ENCODE measurements at regions not wholly inside any gene's neighbourhood (a gene's known extent, or its start where the extent isn't known, plus 50 kb on each side); places are given as distances from the start of the nearest gene placed in this dataset.
A peak's percentile ranks its signal among the peaks of the same experiment; 100 is the strongest.

GRCh38 chr5:60185231-60186099 is 291.9 kb upstream of the PDE4D start:
- DNase-seq (ENCODE audit: low spot score): no peak

- DNase-seq (ENCODE audit: low spot score): no peak
Measured at GRCh38 chr5:60184606-60185005, 291.1 kb upstream of the PDE4D start.

DNA sequence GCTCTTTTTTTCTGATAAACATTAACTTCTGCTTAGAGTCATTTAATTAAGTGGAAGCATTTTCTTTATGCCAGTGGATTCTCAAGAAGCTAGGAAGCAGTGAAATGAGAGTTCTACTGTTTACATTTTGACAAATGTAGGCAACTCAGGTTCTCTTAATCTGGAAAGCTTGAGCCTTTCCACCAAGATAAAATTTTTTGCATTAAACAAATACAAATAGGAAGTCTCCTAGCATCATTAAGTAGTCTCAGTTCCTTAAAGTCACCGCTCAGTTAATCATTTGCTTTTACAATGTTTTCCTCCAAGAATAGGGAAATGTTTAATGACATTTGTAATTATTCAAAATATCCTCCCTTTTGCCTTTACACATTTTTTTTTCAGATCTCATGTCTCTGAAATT is 290.4 kb upstream of the PDE4D start:
- no peak for DNase-seq (ENCODE audit: low spot score)

DNA sequence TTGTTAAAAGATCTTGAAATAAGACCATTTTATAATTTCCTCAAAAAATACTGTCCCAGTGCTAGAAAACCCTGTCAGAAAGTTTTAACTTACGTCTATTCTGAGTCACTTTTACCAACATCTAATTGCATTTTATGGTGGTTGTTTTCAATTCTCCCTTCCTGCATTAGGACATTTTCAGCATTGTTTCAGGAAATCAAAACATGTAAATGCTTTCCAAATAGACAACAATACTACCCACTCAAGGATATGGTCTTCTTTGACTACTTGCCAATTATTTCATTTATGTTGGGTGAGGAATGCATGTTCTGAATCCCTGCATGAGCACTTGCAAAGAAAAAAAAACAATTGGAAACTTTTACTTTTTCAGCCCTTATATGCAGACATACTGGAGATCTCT is 284.6 kb upstream of the PDE4D start:
- DNase-seq (ENCODE audit: low spot score): no peak

GRCh38 chr5:60177596-60177995 is 284.1 kb upstream of the PDE4D start:
- no peak for DNase-seq (ENCODE audit: low spot score)

DNA sequence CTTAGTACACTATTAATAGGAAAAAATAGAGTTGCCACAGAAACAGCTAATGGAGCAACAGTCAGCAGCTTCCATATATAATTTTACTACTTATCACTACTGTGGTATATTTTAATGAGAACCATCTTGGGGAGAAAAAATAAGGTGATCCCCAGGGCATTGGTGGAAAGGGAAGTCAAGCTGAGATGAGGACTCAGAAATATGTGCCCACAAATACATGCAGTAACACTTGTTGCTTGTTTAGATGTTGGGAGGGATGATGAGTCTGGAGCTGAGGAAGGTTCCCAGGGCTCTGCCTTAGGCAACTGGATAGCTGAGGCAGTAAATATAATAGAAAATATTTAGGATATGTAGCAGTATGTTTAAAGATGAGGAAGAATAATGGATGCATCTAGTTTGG is 280.1 kb upstream of the PDE4D start:
- no peak for DNase-seq (ENCODE audit: low spot score)

- no peak for DNase-seq (ENCODE audit: low spot score)
Measured at GRCh38 chr5:60163762-60164161, 270.2 kb upstream of the PDE4D start.

DNA sequence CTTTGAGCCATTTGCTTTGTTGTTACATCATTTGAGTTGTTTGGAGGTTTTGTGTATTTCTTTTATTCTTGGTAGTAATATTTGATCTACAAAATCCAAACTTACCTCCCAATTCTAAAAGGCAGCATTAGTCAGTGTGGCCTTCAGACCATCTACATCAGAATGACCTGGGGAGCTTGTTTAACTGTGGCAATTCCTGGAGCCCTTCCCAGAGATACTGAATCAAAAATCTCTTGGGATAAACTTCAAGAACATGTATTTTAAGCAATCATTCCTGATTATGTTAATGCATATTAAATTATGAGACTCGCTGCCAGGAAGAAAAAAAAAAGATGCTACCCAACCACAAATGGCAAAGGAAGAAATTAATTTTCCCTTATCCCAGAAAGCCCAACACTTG is 268.9 kb upstream of the PDE4D start:
- DNase-seq (ENCODE audit: low spot score): no peak

GRCh38 chr5:60161340-60161934 is 267.9 kb upstream of the PDE4D start:
- DNase-seq (ENCODE audit: low spot score): peak; percentile 16

- DNase-seq (ENCODE audit: low spot score): no peak
Measured at GRCh38 chr5:60149081-60149480, 255.6 kb upstream of the PDE4D start.

DNA sequence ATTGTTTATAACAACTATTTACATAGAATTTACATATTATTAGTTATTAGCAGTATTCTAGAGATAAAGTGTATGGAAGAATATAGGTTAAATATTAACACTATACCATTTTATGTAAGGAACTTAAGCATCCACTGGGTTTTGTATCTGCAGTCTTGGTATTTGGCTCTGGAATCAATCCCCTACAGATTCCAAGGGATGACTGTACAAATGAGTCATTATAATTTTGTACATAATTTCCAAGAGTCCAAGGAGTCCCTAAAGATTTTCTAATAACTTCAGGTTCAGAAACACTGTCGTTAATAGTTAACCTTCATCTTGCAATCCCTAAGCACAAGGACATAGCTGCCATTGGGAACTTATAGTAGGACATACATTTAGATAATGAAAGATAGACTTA is 254.8 kb upstream of the PDE4D start:
- no peak for DNase-seq (ENCODE audit: low spot score)

- DNase-seq (ENCODE audit: low spot score): no peak
Measured at GRCh38 chr5:60147791-60148190, 254.3 kb upstream of the PDE4D start.

DNA sequence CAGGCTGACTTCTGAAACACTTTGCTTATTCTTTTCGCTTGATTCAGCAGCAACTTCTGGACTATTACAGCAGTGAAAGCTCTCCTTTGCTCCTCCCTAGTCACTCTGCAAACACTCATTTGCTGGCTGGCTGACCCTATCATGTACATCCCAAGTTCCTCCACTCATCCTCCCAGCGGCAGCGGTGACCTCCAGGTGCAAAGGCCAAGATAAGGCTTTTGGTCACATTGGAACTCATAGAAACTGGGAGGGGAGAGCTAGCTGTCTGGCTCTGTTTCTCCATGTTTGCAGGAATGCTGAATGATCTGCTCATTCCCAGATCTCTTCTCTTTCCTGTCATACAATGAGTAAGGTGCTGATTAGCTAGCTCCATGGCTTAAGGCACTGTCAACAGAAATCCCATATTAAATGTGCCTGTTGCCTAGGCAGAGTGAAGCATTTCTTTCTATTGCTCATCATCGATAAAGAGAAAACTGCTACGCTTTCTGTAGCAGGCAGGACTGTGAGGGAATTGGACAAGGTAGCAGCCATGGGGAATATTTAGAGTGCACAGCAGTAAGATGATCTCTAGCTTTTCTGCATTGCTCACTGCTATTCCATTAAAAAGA is 250.5 kb upstream of the PDE4D start:
- no peak for DNase-seq (ENCODE audit: low spot score)

- DNase-seq (ENCODE audit: low spot score): no peak
Measured at GRCh38 chr5:60141119-60141518, 247.6 kb upstream of the PDE4D start.

DNA sequence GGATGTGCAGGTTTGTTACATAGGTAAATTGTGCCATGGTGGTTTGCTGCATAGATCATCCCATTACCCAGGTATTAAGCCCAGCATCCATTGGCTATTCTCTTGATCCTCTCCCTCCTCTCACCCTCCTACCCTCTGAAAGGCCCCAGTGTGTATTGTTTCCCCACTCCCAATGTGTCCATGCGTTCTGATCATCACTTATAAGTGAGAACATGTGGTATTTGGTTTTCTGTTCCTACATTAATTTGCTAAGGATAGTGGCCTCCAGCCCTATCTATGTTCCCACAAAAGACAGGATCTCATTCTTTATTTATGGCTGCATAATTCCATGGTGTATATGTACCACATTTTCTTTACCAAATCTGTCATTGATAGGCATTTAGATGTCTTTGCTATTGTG is 243.3 kb upstream of the PDE4D start:
- no peak for DNase-seq (ENCODE audit: low spot score)

- no peak for DNase-seq (ENCODE audit: low spot score)
Measured at GRCh38 chr5:60131504-60131903, 238.0 kb upstream of the PDE4D start.

DNA sequence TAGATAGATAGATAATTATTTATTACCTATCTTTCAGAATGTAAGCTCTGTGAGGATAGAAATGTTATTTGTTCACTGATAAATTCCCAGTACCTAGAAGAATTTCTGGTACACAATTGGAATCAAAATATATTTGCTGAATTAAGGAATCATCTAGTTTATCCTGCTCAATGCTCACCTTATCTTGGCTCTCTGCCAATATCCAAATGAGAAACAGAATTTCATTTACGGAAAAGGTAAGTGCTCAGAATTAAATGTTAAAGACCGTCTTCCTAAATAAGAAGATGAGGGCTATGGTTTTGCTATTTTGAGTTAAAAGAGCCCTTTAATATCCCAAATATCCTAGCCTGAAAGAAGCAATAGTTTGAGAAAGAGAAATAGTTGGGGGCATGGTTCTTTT is 232.1 kb upstream of the PDE4D start:
- no peak for DNase-seq (ENCODE audit: low spot score)

GRCh38 chr5:60102961-60103693 is 209.6 kb upstream of the PDE4D start:
- DNase-seq (ENCODE audit: low spot score): no peak

GRCh38 chr5:60101573-60101972 is 208.0 kb upstream of the PDE4D start:
- no peak for DNase-seq (ENCODE audit: low spot score)

DNA sequence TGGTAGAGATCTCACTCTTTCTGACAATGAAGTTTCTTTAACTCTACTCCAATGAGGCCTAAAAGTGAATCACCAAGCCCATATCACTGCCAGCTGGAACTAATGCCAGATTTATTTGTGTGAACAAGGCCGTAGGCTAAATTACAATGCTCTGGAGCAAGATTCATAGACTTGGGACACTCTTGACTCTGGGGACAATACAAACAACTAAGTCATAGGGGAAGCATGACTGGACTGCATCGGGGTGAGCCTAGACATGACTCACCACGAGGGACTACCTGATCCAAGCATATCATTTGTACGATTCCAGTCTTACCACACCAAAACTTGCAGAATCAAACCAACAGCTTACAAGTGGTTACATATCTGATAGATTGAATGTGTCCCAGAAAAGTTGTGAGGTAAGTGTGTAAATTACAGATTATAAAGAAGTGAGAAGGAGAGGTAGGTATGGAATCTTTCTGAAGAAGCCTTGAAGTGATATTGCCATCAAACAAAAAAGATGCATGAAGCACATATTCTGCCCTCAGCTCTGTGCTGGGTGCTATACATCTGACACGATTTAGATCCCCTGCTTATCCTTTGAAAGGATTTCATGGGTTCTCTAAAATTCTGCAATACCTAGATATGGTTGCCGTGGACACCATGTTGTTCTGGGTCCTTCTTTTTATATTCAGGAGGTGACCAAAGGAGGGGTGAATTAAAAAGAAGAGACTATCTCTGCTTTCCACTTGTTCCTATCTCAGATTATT is 199.3 kb upstream of the PDE4D start:
- no peak for DNase-seq (ENCODE audit: low spot score)

DNA sequence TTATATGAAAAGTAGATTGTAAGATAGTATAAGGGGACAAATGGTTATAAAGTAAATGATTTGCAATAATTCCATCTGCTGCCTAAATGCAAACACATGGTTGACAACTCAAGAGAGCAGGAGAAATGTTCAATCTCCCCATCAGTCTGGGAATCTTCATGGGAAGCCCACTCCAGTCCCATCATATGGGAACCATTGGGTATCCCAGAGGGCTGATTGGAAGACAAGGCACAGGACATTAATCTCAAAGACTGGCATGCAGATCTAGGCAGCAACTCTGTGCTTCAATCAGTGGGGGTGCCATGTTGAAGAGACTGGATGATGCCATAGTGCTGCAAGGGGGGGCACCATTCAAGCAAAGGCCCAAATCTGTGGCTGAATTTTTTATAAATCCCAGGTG is 193.1 kb upstream of the PDE4D start:
- DNase-seq (ENCODE audit: low spot score): no peak

DNA sequence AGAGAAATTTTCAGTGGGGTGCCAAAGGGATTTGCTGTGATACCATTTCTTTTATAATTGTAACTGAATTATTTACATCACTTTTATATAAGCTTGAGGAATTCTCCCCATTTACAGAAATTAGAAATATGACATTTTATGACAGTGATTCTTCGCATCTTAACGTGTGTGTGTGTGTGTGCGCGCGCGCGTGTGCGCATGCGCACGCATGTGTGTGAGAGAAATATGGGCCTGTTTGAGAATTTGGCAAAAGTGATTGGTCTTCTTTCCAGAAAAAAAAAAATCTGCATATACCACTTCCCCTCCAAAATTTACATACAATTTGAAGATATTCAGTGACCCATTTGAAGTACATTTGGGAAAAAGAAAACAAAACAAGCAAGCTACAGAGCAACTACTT is 190.7 kb upstream of the PDE4D start:
- DNase-seq (ENCODE audit: low spot score): no peak
